PC-3 (cell line): ENCODE measurements at regions not wholly inside any gene's neighbourhood (a gene's known extent, or its start where the extent isn't known, plus 50 kb on each side); places are given as distances from the start of the nearest gene placed in this dataset.

Experiments
- ATAC-seq: fragments of 200-7000 bp; cut with Tn5 transposase; 2 replicates; pipeline ENCODE4 v1.9.1; 2020; ENCODE audit warnings: mild to moderate bottlenecking, moderate library complexity
- BruUV-seq: library from RNA; stranded (reverse); fragments of 400-500 nt; replicated peaks from 2 replicates; lab custom pipeline; 2021; lab: Mats Ljungman, UMichigan
- CTCF ChIA-PET: fragments of 300-600 bp; sonication (Branson Sonifier 250); formaldehyde crosslinking; loops from one replicate; lab custom pipeline; 2022; ENCODE audit warnings: antibody characterized with exemption; lab: Charles Lee
- POLR2A ChIA-PET: fragments of 300-600 bp; sonication (Branson Sonifier 250); formaldehyde crosslinking; loops from one replicate; lab custom pipeline; 2022; ENCODE audit warnings: antibody characterized with exemption; ENCODE audit not compliant: unreplicated experiment; lab: Charles Lee
- DNase-seq: peaks from one replicate; pipeline ENCODE4 v3.0.0-alpha.2; 2015
- H2AFZ ChIP-seq: fragments of 300-600 bp; sonication (generic); 2 replicates; pipeline ENCODE4 v1.6.0; 2016; ENCODE audit warnings: antibody characterized with exemption, low read length
- H3F3A ChIP-seq: fragments of 300-600 bp; sonication (generic); one replicate; pipeline ENCODE4 v1.6.0; 2017; ENCODE audit warnings: antibody characterized with exemption, low read length, control low read depth, mild to moderate bottlenecking; ENCODE audit not compliant: unreplicated experiment
- H3K27ac ChIP-seq: fragments of 300-600 bp; sonication (generic); 2 replicates; pipeline ENCODE4 v1.5.1; 2016; ENCODE audit warnings: mild to moderate bottlenecking, low read length
- H3K27me3 ChIP-seq: fragments of 300-600 bp; sonication (generic); 2 replicates; pipeline ENCODE4 v1.6.1; 2016; ENCODE audit warnings: low read length, mixed read lengths
- H3K36me3 ChIP-seq: fragments of 300-600 bp; sonication (generic); 2 replicates; pipeline ENCODE4 v1.6.1; 2016; ENCODE audit warnings: low read depth, mixed run types, low read length, mixed read lengths
- H3K4me1 ChIP-seq: fragments of 300-600 bp; sonication (generic); 2 replicates; pipeline ENCODE4 v1.5.1; 2016; ENCODE audit warnings: low read length; ENCODE audit not compliant: insufficient read depth
- H3K4me2 ChIP-seq: fragments of 300-600 bp; sonication (generic); 2 replicates; pipeline ENCODE4 v1.6.0; 2016; ENCODE audit warnings: low read length
- H3K4me3 ChIP-seq: fragments of 300-600 bp; sonication (generic); 2 replicates; pipeline ENCODE4 v1.5.1; 2016; ENCODE audit warnings: mild to moderate bottlenecking, low read length, mixed read lengths
- H3K79me2 ChIP-seq: fragments of 300-600 bp; sonication (generic); 2 replicates; pipeline ENCODE4 v1.6.1; 2017; ENCODE audit warnings: low read length, mixed read lengths
- H3K9ac ChIP-seq: fragments of 300-600 bp; sonication (generic); 2 replicates; pipeline ENCODE4 v1.6.0; 2016; ENCODE audit warnings: mild to moderate bottlenecking, low read length
- H3K9me2 ChIP-seq: fragments of 300-600 bp; sonication (generic); replicated peaks from 2 replicates; pipeline ENCODE4 v1.6.1; 2016; ENCODE audit warnings: mixed run types, low read length, mixed read lengths
- H3K9me3 ChIP-seq: fragments of 300-600 bp; sonication (generic); 2 replicates; pipeline ENCODE4 v1.6.1; 2016; ENCODE audit warnings: low read length, mixed read lengths
- H4K20me1 ChIP-seq: fragments of 300-600 bp; sonication (generic); 2 replicates; pipeline ENCODE4 v1.6.1; 2016; ENCODE audit warnings: low read length, mixed read lengths
- CTCF ChIP-seq: fragments of 300-600 bp; sonication (generic); conservative IDR thresholded peaks from 2 replicates; pipeline ENCODE4 v1.5.1; 2017; ENCODE audit warnings: antibody characterized with exemption, low read depth, mild to moderate bottlenecking, low read length
- EZH2 ChIP-seq: fragments of 300-600 bp; sonication (generic); IDR thresholded peaks from one replicate; pipeline ENCODE4 v1.6.1; 2017; ENCODE audit warnings: antibody characterized with exemption, mild to moderate bottlenecking, low read length; ENCODE audit not compliant: unreplicated experiment
- EZH2phosphoT487 ChIP-seq: fragments of 300-600 bp; sonication (generic); IDR thresholded peaks from 2 replicates; pipeline ENCODE4 v1.6.1; 2018; ENCODE audit warnings: mild to moderate bottlenecking, antibody characterized with exemption, low read length, borderline replicate concordance
- intact Hi-C: fragments of 100-400 bp; cut with micrococcal nuclease; formaldehyde crosslinking; loops from 2 replicates; pipeline ENCODE4 v1.9.0; 2023

- CTCF ChIA-PET, result no interaction called here
- Histone ChIP-seq H3K27ac (no peak overlapping the region), H4K20me1 (no peaks in the 10 kb centered on the region), H3K27me3 (no peaks in the 10 kb centered on the region), H3K4me2 (no peak overlapping the region), H3F3A (no peaks in the 10 kb centered on the region), H3K4me3 (no peak overlapping the region), H3K9me2 (no peaks in the 10 kb centered on the region), H3K9me3 (no peaks in the 10 kb centered on the region), H3K9ac (no peak overlapping the region), H3K36me3 (no peaks in the 10 kb centered on the region), H3K4me1 (peaks cover 7% of the 10 kb centered on the region), H2AFZ (no peak overlapping the region), H3K79me2 (no peaks in the 10 kb centered on the region)
- ATAC-seq (no peak), DNase-seq (no peak)
- POLR2A ChIA-PET, result no interaction called here
- BruUV-seq, result no TSS peak
- TF ChIP-seq EZH2 (no peak), EZH2phosphoT487 (no peak)
- intact Hi-C loops, result loop anchor here (5.0 to 10.0 kb wide), 3 partner anchors 276 to 1686 kb away; no protein-coding TSS in a partner anchor
Measured at GRCh38 chr2:157058161-157058560, 199.3 kb upstream of the GALNT5 start.

- H3K79me2 ChIP-seq, result no peaks in the 10 kb centered on the region
- H2AFZ ChIP-seq, result no peak overlapping the region
- CTCF ChIA-PET, result no interaction called here
- intact Hi-C loops, result loop anchor here (5.0 to 10.0 kb wide), 3 partner anchors 277 to 1687 kb away; no protein-coding TSS in a partner anchor
- H3F3A ChIP-seq, result no peaks in the 10 kb centered on the region
- H3K27ac ChIP-seq, result no peak overlapping the region
- DNase-seq (no peak), ATAC-seq (no peak)
- H3K4me2 ChIP-seq, result no peak overlapping the region
- H3K36me3 ChIP-seq, result no peaks in the 10 kb centered on the region
- H3K9ac ChIP-seq, result no peak overlapping the region
- no peaks in the 10 kb centered on the region for H3K27me3 ChIP-seq
- no TSS peak for BruUV-seq
- no peaks in the 10 kb centered on the region for H3K9me2 ChIP-seq
- POLR2A ChIA-PET, result no interaction called here
- no peak for TF ChIP-seq EZH2phosphoT487
- H3K4me1 ChIP-seq, result peaks cover 5% of the 10 kb centered on the region; the same call in 1 of the 2 replicates
- no peak overlapping the region for H3K4me3 ChIP-seq
- H4K20me1 ChIP-seq, result no peaks in the 10 kb centered on the region
- H3K9me3 ChIP-seq, result no peaks in the 10 kb centered on the region
Measured at GRCh38 chr2:157059036-157059435, 198.5 kb upstream of the GALNT5 start.

- no peak for ATAC-seq
- no peaks in the 10 kb centered on the region for H3K9me2 ChIP-seq
- TF ChIP-seq EZH2 (no peak), EZH2phosphoT487 (no peak), CTCF (no peak)
- no peak for DNase-seq
- no peaks in the 10 kb centered on the region for H3K9me3 ChIP-seq
- POLR2A ChIA-PET, result no interaction called here
- H3F3A ChIP-seq, result no peaks in the 10 kb centered on the region
- no peak overlapping the region for H3K4me2 ChIP-seq
- no peaks in the 10 kb centered on the region for H4K20me1 ChIP-seq
- H3K27ac ChIP-seq, result no peak overlapping the region
- no TSS peak for BruUV-seq
- no peaks in the 10 kb centered on the region for H3K79me2 ChIP-seq
- H3K27me3 ChIP-seq, result no peaks in the 10 kb centered on the region
- H3K36me3 ChIP-seq, result no peaks in the 10 kb centered on the region
- H3K4me1 ChIP-seq, result no peaks in the 10 kb centered on the region
- H3K9ac ChIP-seq, result no peak overlapping the region
- H2AFZ ChIP-seq, result no peak overlapping the region
- intact Hi-C loops, result no loop called here
- CTCF ChIA-PET, result no interaction called here
- H3K4me3 ChIP-seq, result no peak overlapping the region
Measured at GRCh38 chr2:157061799-157062198, 195.7 kb upstream of the GALNT5 start.

- Histone ChIP-seq H3K4me2 (no peak overlapping the region), H3K27ac (no peak overlapping the region), H3K9me3 (no peaks in the 10 kb centered on the region), H3K4me1 (no peaks in the 10 kb centered on the region), H3K36me3 (no peaks in the 10 kb centered on the region), H3F3A (no peaks in the 10 kb centered on the region), H4K20me1 (no peaks in the 10 kb centered on the region), H3K9me2 (no peaks in the 10 kb centered on the region), H3K9ac (no peak overlapping the region), H2AFZ (no peak overlapping the region), H3K79me2 (no peaks in the 10 kb centered on the region), H3K27me3 (no peaks in the 10 kb centered on the region), H3K4me3 (no peak overlapping the region)
- ChIA-PET POLR2A (no interaction called here), CTCF (no interaction called here)
- intact Hi-C loops, result no loop called here
- TF ChIP-seq EZH2 (no peak), EZH2phosphoT487 (no peak)
- DNase-seq (peak; percentile 27), ATAC-seq (peak; percentile 64)
- no TSS peak for BruUV-seq
Measured at GRCh38 chr2:157067562-157067961, 189.9 kb upstream of the GALNT5 start.
